ENCODE measurements at regions not wholly inside any gene's neighbourhood (a gene's known extent, or its start where the extent isn't known, plus 50 kb on each side); places are given as distances from the start of the nearest gene placed in this dataset.

DNA sequence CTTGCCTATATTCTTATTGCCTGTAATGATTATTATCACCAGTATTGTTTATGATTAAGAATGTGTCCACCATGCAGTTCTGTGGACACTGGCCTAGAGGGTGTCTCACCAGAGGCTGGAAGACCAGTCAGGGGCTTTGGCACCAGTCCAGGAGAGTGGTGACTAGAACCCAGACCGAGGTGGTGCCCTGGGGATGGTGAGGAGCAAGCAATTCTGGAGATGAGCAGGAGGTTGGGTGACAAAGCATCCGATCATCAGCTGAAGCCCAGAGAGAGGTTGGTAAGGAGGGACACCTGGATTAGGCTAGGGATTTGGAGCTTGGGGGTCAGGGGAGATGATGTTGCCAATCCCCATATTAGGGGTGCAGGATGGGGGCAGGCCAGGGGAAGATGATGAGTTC is 124.4 kb downstream of the EMX2 start:
- TF ChIP-seq EZH2 (IDR thresholded peaks at IDR 0.05; ENCODE audit: borderline replicate concordance, low read depth, low read length, severe bottlenecking): no peak
- TF ChIP-seq, protein P1, sequence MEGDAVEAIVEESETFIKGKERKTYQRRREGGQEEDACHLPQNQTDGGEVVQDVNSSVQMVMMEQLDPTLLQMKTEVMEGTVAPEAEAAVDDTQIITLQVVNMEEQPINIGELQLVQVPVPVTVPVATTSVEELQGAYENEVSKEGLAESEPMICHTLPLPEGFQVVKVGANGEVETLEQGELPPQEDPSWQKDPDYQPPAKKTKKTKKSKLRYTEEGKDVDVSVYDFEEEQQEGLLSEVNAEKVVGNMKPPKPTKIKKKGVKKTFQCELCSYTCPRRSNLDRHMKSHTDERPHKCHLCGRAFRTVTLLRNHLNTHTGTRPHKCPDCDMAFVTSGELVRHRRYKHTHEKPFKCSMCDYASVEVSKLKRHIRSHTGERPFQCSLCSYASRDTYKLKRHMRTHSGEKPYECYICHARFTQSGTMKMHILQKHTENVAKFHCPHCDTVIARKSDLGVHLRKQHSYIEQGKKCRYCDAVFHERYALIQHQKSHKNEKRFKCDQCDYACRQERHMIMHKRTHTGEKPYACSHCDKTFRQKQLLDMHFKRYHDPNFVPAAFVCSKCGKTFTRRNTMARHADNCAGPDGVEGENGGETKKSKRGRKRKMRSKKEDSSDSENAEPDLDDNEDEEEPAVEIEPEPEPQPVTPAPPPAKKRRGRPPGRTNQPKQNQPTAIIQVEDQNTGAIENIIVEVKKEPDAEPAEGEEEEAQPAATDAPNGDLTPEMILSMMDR (IDR thresholded peaks at IDR 0.05; ENCODE audit: borderline replicate concordance, extremely low read depth, low read length, poor library complexity, severe bottlenecking): no peak
